ENCODE measurements at regions not wholly inside any gene's neighbourhood (a gene's known extent, or its start where the extent isn't known, plus 50 kb on each side); places are given as distances from the start of the nearest gene placed in this dataset.
"Not testable (repeated sequence)": the region's sequence is repeated elsewhere in the genome, so short reads cannot be mapped to it uniquely, and the experiment has no call there.

DNA sequence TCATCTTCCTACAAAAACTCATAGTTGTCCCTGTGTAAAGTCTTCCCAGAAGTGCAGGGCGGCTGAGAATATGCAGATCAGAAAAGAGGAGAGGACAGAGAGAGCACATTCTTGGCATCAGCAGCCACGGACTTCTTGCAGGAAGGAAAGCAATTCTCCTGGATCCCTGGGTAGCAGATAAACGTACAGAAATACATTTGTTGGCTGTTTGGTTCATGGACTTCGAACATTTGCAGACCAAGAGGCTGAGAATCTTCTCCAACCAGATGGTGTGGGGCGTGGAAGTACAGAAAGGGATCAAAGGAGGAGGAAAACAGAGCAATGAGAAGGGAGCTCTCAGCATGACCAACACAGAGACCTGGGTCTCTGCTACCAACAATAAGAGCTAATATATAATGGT is 319.9 kb downstream of the NPHP4 start:
- H3K27ac ChIP-seq (ENCODE audit: low read length) = not testable (repeated sequence)

DNA sequence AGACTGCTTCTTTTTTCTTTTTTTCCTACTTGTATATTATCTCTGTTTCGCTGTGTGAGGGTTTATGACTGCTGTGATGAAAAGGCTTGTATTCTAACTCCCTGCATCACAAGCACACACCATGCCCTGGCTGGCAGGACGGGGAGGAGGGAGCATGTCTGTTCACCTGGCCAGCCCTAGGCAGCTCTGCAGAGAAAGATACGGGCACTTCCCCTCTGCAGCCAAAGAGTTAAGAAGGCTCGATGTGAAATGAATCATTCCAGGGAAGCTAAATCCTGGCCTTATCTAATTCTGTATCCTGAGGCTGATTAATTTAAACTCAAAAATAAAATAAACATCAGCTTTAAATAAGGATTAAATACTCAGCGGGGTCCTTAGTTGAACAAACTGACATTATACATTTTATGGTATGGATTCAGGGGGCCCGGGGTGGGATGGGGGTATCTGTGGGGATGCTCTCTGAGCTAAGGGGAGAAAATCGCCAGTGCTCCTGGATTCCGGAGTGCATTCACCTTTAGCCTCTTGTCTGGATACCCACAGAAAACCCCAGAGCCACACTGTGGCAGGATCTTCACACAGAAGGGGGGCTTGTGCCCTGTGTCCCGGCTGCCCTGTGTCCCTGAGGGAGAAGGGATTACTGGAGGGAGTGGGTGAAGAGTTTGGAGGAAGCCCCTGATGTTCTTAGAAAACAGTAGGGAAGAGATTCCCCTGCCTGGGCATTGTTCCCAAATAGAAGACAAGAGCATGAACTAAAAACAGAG is 321.5 kb downstream of the NPHP4 start:
- Mint-ChIP-seq H3K4me1 (peaks cover 13 to 15% (median 13%) of the 10 kb centered on the region in 3 donors), H3K4me3 (no peak overlapping the region), H3K27me3 (peaks cover 5 to 6% of the 10 kb centered on the region in 2 donors), H3K9me3 (peaks cover 16 to 18% (median 18%) of the 10 kb centered on the region in 3 donors), H3K36me3 (peaks cover 7% of the 10 kb centered on the region), H3K27ac (peak overlapping the region in 1 of 2 donors; percentile 23)
- CTCF ChIA-PET = no interaction called here
- H3K4me3 ChIP-seq (ENCODE audit: control insufficient read depth in 1 of 2, extremely low read depth in 1 of 2, low read length in 1 of 2) = no peak overlapping the region
- H3K4me1 ChIP-seq (ENCODE audit: control insufficient read depth in 1 of 2, extremely low read depth in 1 of 2, insufficient read depth in 2 of 2, low read length in 2 of 2) = peaks cover 0 to 25% of the 10 kb centered on the region in 2 experiments
- POLR2A ChIA-PET = no interaction called here
- peaks cover 0 to 4% of the 10 kb centered on the region in 2 experiments for H3K27me3 ChIP-seq (replicated peaks in 1 of 2; ENCODE audit: control insufficient read depth in 2 of 2, extremely low read depth in 1 of 2, insufficient read depth in 2 of 2, low read length in 1 of 2)
- no peak overlapping the region for H3K27ac ChIP-seq (ENCODE audit: low read length)
- DNase-seq (no peak), ATAC-seq (replicated peaks in 1 of 4) (no peak)
- 56% methylated on average over 5 of the region's 9 CpGs for WGBS (ENCODE audit: insufficient coverage)
- H3K9me3 ChIP-seq = no peaks in the 10 kb centered on the region
- H3K36me3 ChIP-seq (ENCODE audit: control insufficient read depth in 2 of 2, extremely low read depth in 1 of 2, insufficient read depth in 1 of 2, low read length in 1 of 2) = no peaks in the 10 kb centered on the region

More for the DNA sequence above, 319.9 kb downstream of the NPHP4 start:
- H3K4me3 ChIP-seq (ENCODE audit: control insufficient read depth in 1 of 2, extremely low read depth in 1 of 2, low read length in 1 of 2); DNase-seq; ATAC-seq (replicated peaks in 1 of 4); H3K9me3 ChIP-seq; H3K36me3 ChIP-seq (ENCODE audit: control insufficient read depth in 2 of 2, extremely low read depth in 1 of 2, insufficient read depth in 1 of 2, low read length in 1 of 2); H3K4me3 Mint-ChIP-seq; H3K27me3 ChIP-seq (replicated peaks in 1 of 2; ENCODE audit: control insufficient read depth in 2 of 2, extremely low read depth in 1 of 2, insufficient read depth in 2 of 2, low read length in 1 of 2); H3K36me3 Mint-ChIP-seq; CTCF ChIA-PET; H3K27ac Mint-ChIP-seq; POLR2A ChIA-PET: not testable (repeated sequence)
- H3K4me1 ChIP-seq (ENCODE audit: control insufficient read depth in 1 of 2, extremely low read depth in 1 of 2, insufficient read depth in 2 of 2, low read length in 2 of 2) = peaks cover 0 to 16% of the 10 kb centered on the region in 2 experiments
- H3K4me1 Mint-ChIP-seq = peaks cover 6 to 10% (median 8%) of the 10 kb centered on the region in 3 donors
- peaks cover 17 to 21% (median 18%) of the 10 kb centered on the region in 3 donors for H3K9me3 Mint-ChIP-seq
- 27% methylated on average over 2 of the region's 5 CpGs for WGBS (ENCODE audit: insufficient coverage)
- H3K27me3 Mint-ChIP-seq = peaks cover 9 to 11% of the 10 kb centered on the region in 2 donors

DNA sequence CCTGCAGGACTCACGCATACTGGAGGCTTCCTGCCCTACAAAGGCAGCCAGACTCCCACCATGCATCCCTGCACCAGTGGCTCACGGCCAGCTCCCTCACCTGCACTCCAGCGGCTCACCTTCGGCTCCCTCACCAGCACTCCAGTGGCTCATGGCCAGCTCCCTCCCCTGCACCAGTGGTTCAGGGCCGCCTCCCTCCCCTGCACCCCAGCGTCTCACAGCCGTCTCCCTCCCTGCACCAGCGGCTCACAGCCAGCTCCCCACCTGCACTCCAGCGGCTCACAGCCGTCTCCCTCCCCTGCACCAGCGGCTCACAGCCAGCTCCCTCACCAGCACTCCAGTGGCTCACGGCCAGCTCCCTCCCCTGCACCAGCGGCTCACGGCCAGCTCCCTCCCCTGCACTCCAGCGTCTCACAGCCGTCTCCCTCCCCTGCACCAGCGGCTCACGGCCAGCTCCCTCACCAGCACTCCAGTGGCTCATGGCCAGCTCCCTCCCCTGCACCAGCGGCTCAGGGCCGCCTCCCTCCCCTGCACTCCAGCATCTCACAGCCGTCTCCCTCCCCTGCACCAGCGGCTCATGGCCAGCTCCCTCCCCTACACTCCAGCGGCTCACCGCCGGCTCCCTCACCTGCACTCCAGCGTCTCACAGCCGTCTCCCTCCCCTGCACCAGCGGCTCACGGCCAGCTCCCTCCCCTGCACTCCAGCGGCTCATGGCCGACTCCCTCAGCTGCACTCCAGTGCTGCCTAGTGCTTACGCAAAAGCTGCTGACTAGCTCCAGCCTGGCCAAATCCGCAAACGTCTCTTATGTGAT is 324.5 kb downstream of the NPHP4 start:
- Histone ChIP-seq H3K4me1 (ENCODE audit: control insufficient read depth in 1 of 2, extremely low read depth in 1 of 2, insufficient read depth in 2 of 2, low read length in 2 of 2) (peaks cover 0 to 38% of the 10 kb centered on the region in 2 experiments), H3K36me3 (ENCODE audit: control insufficient read depth in 2 of 2, extremely low read depth in 1 of 2, insufficient read depth in 1 of 2, low read length in 1 of 2) (no peaks in the 10 kb centered on the region), H3K27ac (ENCODE audit: low read length) (peak overlapping the region; percentile 41), H3K4me3 (ENCODE audit: control insufficient read depth in 1 of 2, extremely low read depth in 1 of 2, low read length in 1 of 2) (peak overlapping the region in 1 of 2 donors; percentile 21), H3K9me3 (no peaks in the 10 kb centered on the region), H3K27me3 (replicated peaks in 1 of 2; ENCODE audit: control insufficient read depth in 2 of 2, extremely low read depth in 1 of 2, insufficient read depth in 2 of 2, low read length in 1 of 2) (peaks cover 0 to 18% of the 10 kb centered on the region in 2 experiments)
- Mint-ChIP-seq H3K27me3 (peaks cover 0 to 6% of the 10 kb centered on the region in 2 donors), H3K9me3 (peaks cover 3 to 4% (median 4%) of the 10 kb centered on the region in 3 donors), H3K36me3 (no peaks in the 10 kb centered on the region), H3K27ac (peak overlapping the region; percentile 87 to 90), H3K4me3 (peak overlapping the region; percentile 73 to 83 (median 78)), H3K4me1 (peaks cover 13 to 28% (median 19%) of the 10 kb centered on the region in 3 donors)
- 64% methylated on average over 31 of the region's 34 CpGs for WGBS (ENCODE audit: insufficient coverage)
- CTCF ChIA-PET = no interaction called here
- DNase-seq (peak in 18 of 35 experiments; percentile 3 to 56 (median 22)), ATAC-seq (replicated peaks in 1 of 4) (peak; percentile 41 to 71 (median 46))
- POLR2A ChIA-PET = interaction anchor here in 1 of 2 donors (0.6 kb wide), 1 partner anchor 34 kb away, joined by 5 read pairs; no protein-coding TSS in a partner anchor

DNA sequence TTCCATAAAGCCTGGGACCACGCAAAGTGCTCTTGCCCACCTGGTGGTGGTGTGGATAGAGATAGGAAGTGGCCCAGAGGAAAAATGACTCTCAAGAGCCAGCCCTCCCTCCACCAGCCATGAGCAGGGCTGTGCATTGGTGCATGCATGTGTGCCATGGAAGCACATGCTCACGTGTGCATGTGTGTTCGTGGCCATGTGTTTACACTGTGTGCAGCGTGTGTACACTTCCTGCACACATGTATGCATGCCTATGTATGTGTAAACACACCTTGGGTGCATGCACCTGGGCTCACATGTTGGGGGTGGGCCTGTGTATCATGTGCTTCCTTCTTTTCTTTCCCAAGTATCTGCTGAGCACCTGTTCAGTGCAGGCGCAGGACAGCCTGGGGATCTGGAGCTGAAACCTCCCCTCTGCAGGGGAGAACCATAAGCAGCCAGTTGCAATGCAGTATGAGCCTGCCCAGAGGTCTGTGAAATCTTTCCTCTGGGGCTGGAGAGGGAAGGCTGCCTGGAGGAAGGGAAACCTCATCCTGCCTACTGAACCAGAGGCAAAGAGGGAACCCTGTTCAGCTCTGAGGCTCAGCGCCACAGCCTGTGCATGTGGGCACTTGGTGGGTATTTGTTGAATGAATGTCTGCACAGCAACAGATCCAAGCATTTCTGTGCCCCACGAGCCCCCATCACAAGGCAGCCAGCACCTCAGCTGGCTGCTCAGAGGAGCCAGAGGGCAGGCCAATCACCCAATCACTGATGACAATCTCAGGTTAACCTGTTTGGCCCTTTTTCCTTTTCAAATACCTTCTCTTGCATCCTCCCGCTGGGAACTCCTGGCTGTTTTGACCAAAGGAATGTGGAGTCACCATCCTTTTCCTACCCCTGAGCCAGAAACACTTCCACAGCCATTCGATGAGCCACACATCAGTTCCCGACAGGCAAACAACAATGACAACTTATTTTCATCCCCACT is 327.0 kb downstream of the NPHP4 start:
- Mint-ChIP-seq H3K4me1 (peaks cover 13 to 33% (median 24%) of the 10 kb centered on the region in 3 donors), H3K9me3 (no peaks in the 10 kb centered on the region), H3K36me3 (no peaks in the 10 kb centered on the region), H3K27ac (no peak overlapping the region), H3K27me3 (peaks cover 3 to 9% of the 10 kb centered on the region in 2 donors), H3K4me3 (no peak overlapping the region)
- no peaks in the 10 kb centered on the region for H3K9me3 ChIP-seq
- peaks cover 0 to 28% of the 10 kb centered on the region in 2 experiments for H3K27me3 ChIP-seq (replicated peaks in 1 of 2; ENCODE audit: control insufficient read depth in 2 of 2, extremely low read depth in 1 of 2, insufficient read depth in 2 of 2, low read length in 1 of 2)
- CTCF ChIA-PET = no interaction called here
- H3K27ac ChIP-seq (ENCODE audit: low read length) = no peak overlapping the region
- H3K4me1 ChIP-seq (ENCODE audit: control insufficient read depth in 1 of 2, extremely low read depth in 1 of 2, insufficient read depth in 2 of 2, low read length in 2 of 2) = peaks cover 0 to 38% of the 10 kb centered on the region in 2 experiments
- peak in 1 of 35 experiments; percentile 17 for DNase-seq
- WGBS (ENCODE audit: insufficient coverage) = 85% methylated on average over 7 of the region's 10 CpGs
- POLR2A ChIA-PET = no interaction called here
- H3K36me3 ChIP-seq (ENCODE audit: control insufficient read depth in 2 of 2, extremely low read depth in 1 of 2, insufficient read depth in 1 of 2, low read length in 1 of 2) = no peaks in the 10 kb centered on the region
- H3K4me3 ChIP-seq (ENCODE audit: control insufficient read depth in 1 of 2, extremely low read depth in 1 of 2, low read length in 1 of 2) = no peak overlapping the region
- ATAC-seq (replicated peaks in 1 of 4) = no peak

DNA sequence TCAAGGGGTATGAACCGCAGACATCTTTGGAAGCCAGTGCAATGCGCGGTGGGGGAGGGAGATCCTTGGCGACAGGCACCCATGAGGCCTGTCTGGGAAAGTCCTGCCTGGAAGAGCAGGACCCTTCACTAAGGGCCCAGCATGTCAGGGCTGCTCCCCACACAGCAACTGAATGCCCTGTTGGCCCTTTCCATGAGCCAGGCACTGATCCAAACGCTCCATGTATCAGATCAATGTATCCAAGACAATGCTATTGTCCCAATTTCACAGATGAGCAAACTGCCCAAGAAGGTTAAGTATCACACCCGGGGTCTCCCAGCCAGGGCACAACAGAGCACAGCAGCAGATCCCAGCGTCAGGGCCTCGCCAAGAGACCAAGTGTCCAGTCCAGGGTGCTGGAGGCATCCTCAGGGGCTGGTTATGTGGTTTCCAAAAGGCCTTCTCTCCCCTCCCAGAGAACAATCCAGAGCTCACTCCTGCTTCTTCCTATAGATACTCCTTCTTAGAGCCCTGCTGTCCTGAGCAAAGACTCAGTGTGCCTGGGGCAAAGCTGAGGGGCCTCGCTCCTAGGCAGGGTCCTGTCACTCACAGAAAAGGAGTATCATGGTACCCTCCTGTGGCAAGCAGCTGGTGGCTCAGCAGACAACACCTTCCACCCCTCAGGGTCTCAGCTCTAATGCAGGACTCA is 328.0 kb downstream of the NPHP4 start:
- H3K9me3 Mint-ChIP-seq = no peaks in the 10 kb centered on the region
- no peaks in the 10 kb centered on the region for H3K36me3 ChIP-seq (ENCODE audit: control insufficient read depth in 2 of 2, extremely low read depth in 1 of 2, insufficient read depth in 1 of 2, low read length in 1 of 2)
- no peaks in the 10 kb centered on the region for H3K36me3 Mint-ChIP-seq
- H3K4me1 ChIP-seq (ENCODE audit: control insufficient read depth in 1 of 2, extremely low read depth in 1 of 2, insufficient read depth in 2 of 2, low read length in 2 of 2) = peaks cover 0 to 42% of the 10 kb centered on the region in 2 experiments
- 84% methylated on average over 6 of the region's 9 CpGs for WGBS (ENCODE audit: insufficient coverage)
- no peak overlapping the region for H3K27ac Mint-ChIP-seq
- ChIA-PET POLR2A (no interaction called here), CTCF (no interaction called here)
- peaks cover 13 to 36% (median 24%) of the 10 kb centered on the region in 3 donors for H3K4me1 Mint-ChIP-seq
- no peak overlapping the region for H3K27ac ChIP-seq (ENCODE audit: low read length)
- ATAC-seq (replicated peaks in 1 of 4) (no peak), DNase-seq (peak in 1 of 35 experiments; percentile 7)
- peaks cover 7 to 13% of the 10 kb centered on the region in 2 donors for H3K27me3 Mint-ChIP-seq
- H3K9me3 ChIP-seq = no peaks in the 10 kb centered on the region
- H3K4me3 Mint-ChIP-seq = no peak overlapping the region
- no peak overlapping the region for H3K4me3 ChIP-seq (ENCODE audit: control insufficient read depth in 1 of 2, extremely low read depth in 1 of 2, low read length in 1 of 2)
- peaks cover 0 to 33% of the 10 kb centered on the region in 2 experiments for H3K27me3 ChIP-seq (replicated peaks in 1 of 2; ENCODE audit: control insufficient read depth in 2 of 2, extremely low read depth in 1 of 2, insufficient read depth in 2 of 2, low read length in 1 of 2)
